Middle frontal gyrus (tissue), 1 donor: ENCODE measurements at regions not wholly inside any gene's neighbourhood (a gene's known extent, or its start where the extent isn't known, plus 50 kb on each side); places are given as distances from the start of the nearest gene placed in this dataset.

Experiments
- DNase-seq: peaks from one replicate; pipeline ENCODE4 v3.0.0-alpha.2; 2015; ENCODE audit warnings: low spot score; ENCODE audit errors: extremely low spot score

DNA sequence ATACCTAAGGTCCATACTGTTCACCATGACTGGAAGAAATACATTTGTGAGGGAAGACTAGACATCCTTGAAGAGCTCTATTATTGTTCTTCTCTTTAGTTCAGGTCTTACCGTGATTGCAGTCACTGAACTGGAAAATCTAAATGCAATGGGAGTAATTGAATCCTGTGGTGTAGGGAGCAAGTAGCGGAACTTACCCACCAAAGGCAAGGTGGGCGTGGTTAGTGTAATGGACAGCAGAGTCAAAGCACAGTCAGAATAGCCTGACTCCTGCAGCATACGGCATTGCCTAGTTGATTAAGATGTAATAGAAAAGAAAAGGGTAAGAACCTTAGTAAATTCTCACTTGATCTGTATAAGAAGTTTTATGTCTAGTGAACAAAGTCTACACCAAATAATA lies 679.7 kb upstream of the EPHA7 start:
- no peak for DNase-seq

DNA sequence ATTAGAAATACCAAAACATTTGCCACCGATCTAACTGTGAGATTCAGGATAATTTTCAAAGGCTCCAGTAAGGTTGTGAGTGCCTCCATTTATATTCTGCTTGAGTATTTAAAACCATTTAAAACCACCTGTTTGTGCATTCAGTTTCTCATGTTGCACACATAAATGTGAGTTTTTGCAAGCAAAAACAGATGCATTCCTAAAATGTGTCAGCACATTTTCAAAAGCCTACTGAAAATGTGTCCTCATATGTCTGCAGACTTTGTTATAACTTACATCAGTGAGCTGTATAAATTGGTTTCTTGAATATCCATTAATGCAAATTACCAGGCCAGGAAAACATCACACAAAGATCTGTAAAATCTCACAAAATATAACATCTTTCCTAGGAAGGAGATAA lies 676.6 kb upstream of the EPHA7 start:
- DNase-seq = no peak

DNA sequence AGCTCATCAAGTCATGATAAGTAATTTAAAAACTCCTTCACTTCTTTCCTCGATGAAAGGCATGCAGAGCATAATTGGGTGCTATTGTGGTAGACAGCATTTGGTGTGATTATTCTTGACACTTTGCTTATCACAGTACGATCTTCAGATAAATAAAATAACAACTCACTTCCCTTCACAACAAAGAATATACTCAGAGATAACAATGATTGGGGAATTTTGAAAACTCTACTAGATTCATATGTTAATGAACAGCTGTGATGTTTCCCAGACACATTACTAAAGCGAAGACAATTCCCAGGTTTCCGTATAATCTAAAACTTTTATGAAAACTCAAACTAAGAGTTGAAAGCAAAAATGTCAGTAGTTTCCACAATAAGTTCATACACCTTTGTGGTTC lies 670.6 kb upstream of the EPHA7 start:
- DNase-seq = no peak

DNA sequence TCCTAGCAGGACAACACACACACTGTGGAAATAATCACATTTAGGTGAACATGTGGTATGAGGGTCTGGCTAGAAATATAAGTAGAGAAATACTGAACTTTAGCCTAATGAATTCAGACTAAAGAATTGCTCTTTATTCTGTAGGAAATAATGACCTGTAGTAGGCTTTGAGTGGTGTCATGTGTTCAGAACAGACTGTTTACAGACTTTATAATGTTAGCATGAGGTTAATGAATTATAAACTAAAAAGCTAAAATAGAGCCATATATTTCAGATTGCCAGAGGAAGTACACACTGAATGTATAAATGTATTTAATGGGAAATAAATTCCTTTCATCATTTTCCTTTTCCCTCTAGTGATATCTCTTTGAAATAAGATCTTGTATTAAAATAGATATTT lies 669.5 kb upstream of the EPHA7 start:
- DNase-seq = no peak

DNA sequence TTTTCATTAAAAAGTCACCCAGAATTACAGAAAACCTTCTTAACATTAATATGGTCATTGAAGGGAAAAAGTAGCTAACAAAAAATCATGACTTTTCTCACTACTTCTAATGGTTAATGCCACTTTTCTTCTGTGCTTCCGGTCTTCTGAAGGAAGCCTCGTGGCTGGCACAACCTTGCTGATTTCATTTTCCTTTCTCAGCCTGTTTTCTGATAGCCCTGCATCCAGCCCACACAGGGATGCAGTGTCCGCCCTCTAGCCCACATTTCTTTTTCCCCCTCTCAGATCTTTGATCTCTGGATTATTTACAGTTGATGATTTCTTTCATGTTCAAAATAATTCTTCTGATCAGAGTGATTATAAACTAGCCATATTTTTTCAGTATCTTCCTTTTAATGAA lies 655.4 kb upstream of the EPHA7 start:
- no peak for DNase-seq

DNA sequence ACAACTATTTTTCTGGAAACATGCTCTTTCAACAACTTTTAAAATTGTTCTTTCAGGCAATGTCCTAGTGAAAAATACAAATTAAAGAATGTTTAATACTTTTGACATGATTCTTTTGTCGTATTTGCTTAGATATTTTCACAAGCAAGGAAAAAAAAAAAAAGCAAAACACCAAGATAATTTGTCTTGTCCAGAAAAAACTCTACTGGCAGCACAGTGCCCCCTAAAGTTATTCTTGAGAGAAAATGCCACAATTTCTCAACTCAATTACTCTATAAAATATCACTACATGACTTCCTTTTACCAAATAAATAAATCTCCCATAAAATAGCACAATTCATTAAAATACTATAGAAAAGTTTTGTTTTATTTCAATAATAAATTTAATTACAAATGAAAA lies 652.5 kb upstream of the EPHA7 start:
- no peak for DNase-seq

DNA sequence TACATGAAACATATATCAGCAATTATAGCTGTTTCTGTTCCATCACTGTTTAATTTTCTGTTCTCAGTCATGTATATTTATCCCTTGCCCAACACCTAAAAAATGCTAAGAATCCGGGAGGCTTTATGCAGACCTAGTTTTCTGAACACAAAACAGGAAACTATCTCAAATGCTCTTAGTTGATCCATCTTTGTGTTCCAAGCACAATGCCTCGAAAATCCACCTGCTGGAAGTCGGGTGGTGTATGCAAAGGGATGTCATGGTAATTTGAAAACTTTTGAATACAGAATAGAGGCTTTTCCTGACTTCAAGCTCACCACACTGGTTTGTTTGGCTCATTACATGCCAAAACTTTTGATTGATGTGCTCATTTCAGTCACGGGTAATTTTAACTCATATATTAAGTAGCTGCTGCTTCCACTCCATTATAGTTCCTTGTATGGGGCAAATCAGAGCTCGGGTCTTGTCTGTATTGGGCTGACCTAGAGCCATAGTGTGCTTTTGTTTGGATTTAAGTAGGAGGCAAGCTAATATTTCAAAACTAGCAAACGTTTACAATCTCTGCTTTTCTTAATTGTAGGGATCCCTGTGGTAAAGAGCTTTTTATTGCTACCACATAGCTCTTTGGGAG lies 646.5 kb upstream of the EPHA7 start:
- no peak for DNase-seq

DNA sequence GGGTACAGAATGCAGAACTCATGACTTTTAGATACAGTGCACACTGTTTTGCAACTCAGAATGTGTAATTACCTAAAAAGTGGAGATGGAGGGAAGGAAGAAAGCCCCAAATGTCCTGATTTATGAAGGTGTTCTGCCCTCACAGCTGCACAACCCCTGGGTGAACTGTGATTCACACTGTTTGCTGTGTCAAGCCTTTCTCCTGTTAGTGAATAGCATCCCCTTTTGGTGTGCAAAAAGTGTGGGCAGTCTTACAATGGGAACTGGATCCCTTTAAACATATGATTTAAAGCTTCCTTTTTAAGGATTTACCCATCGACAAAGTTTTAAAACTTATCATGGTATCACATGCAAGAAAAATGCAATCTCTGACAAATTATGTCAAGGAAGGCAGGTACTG lies 633.4 kb upstream of the EPHA7 start:
- DNase-seq = no peak

DNA sequence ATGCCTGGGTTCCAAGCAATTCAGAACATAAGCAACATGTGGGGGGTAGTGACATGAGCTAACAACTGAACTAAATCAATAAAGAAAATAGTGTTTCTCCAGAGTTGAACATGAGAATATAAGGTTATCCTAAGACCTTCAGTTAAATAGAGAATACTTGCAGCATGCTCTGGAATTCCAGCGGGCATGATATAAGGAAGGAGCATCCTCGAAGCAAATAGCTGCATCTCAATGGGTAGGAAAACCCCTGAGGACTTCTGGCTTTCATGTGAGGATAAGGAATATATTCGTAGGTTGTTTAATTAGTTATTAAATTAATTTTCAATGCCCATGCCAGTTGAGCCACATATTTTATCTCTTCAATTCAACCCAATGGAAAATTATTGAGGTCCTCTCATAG lies 631.2 kb upstream of the EPHA7 start:
- no peak for DNase-seq

DNA sequence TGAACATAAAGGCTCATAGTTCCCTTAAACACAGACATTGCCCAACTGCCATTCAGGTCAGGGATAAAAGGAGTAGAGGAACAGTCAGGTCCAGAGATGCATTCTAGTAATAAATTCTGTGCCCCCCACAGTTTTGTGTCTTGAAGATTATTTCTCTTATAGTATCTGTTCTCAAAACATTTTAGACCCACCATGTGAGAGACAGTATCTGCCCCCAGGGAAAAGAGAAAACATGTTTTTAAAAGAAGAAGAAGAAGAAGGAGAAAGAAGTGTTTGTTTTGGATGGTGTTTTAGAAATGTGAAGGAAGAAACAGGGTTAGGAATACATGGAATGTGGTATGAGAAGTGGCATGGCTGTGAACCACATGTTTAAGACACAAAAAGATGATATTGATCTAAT lies 629.6 kb upstream of the EPHA7 start:
- no peak for DNase-seq

DNA sequence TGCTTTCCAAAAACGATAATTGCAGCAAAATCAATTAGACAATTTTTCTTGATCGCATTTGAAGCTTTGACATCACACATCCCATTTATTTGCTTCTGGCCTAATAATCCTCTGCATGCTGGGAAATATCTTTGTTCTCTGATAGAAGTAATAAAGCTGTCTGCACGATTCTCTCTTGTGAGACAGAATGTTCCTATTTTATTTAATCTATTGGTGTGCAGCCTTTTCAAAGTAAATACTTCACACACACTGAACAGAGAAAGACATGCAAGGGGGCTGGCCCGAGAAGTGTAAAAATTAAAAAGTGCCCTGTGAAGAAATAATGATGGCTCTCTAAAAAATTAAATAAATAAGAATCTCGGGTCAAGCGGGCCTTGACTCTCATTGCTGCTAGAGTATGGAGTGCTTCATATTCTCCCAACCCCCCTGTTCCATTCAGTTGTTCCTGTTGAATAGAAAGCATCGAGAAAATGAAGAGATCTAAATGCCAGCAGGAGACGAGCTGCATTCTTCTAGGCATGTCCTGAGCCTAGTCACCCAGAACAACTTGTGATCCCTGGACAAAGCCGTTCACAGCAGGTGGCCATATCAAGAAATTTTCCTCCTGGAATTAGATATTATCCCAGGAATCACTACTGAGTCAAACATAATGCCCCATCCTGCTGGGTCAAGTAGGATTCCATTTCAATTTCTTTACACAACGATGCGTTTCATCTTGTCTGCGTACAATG lies 625.9 kb upstream of the EPHA7 start:
- no peak for DNase-seq

DNA sequence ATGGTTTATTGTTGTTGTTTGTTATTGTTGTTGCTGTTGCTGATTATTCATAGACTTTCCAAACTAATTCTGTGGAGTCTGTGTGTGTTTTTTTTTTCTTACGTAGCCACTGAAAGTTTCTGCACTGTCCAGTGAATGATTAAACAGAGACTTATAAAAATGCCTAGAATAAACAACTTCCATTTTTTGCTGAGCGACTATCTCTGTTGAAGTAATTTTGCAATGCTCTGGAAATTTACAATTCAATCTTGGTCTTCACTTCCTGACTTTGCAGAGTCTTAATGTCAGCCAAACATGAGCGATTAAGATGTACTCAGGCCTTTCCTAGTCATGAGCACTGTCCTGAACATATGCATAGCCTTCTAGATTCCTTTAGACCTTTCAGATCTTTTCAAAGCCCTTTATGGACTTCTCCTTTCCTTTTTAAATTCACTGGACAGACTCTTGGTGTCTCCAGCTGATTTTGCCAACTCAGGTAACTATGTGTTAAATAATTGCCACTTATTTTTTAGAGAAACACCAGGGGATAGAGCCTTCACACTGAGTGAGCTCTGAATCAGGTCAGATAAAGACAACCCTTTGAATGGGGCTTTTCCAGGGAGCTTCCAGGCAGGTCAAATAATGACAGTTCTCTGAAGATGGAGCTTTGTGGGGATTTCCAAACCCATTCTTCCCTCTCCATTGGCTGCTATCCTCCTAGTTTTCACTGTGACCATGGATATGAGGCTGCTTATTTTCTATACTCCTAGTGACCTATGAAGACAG lies 622.8 kb upstream of the EPHA7 start:
- no peak for DNase-seq

DNA sequence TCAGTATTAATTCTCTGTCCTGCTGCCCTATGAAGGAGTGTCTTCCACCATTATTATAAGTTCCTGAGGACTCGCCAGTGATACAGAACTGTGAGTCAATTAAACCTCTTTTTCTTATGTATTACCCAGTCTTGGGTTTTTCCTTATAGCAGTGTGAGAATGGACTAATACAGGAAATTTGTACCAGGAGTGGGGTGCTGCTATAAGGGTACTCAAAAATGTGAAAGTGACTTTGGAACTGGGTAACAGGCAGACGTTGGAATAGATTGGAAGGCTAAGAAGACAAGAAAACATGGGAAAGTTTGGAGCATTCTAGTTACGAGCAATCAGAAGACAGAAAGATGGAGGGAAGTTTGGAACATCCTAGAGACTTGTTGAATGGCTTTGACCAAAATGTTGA lies 616.7 kb upstream of the EPHA7 start:
- no peak for DNase-seq

DNA sequence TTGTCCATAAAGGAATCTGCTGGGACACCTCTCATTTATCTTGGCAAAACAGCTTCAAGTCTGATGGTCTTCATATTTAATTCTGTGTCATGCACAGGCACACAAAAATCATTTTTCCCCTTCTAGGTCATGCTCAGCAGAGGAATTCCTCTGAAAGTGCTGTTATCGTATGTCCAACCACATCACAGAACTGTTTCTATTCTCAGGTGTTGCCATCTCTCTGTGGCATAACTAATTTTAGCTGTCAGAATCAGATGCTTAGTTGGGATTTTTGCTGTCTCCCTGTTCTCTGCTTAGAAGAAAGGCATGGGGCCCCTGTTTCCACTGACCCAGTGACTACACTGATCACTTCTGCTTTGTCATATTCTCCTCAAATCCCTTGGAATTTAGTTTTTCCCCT lies 608.0 kb upstream of the EPHA7 start:
- DNase-seq = no peak

DNA sequence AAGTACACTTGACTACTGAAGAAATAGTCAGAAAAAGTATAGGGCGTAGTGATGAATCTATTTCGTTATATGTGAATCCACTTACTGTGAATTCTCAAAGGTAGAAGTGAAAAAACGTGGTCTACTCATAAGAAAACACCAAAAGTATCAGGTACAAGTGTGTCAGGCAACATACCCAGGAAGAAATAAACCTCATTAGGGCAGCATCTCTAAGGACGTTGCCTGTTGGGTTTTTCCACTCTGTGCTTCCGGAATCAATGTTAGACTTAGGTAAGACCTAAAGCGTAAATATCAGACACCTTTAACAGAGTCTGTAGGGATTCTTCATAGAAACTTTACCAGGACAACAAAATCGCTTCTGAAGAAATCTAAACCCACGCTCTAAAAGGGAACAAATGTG lies 607.2 kb upstream of the EPHA7 start:
- DNase-seq = no peak

DNA sequence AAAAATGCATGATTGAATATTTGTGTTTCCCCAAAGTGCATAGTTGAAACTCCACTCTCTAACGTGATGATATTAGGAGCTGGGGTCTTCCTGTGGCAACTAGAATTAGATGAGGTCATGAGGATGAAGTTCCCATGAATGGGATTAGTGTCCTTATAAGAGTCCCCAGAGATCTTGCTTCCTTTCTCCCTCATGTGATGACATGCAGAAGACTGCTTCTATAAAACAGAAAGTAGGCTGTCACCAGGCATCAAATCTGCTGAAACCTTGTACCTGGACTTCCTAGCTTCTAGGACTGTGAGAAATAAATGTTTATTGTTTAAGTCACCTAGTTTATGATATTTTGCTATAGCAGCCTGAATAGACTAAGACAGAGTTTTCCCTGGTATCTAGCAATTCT lies 586.5 kb upstream of the EPHA7 start:
- DNase-seq = no peak

DNA sequence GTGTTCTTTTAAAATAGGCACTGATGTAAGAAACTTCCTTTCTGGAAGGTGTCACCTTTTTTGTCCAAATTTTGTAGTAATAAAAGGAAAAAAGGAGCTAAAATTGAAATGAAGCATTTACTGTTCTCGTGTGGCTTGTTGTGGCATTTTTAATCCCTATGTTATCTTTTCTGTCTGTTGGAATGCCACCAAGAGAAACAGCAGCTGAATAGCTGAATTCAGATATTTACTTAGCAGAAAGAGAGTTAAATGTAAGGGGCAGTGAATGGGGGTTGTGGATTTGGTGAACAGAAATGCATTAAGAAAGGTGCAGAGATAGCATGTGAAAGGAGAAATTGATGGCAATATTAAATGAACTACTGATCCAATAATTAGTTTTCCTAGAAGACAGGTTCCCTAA lies 573.6 kb upstream of the EPHA7 start:
- DNase-seq = no peak

DNA sequence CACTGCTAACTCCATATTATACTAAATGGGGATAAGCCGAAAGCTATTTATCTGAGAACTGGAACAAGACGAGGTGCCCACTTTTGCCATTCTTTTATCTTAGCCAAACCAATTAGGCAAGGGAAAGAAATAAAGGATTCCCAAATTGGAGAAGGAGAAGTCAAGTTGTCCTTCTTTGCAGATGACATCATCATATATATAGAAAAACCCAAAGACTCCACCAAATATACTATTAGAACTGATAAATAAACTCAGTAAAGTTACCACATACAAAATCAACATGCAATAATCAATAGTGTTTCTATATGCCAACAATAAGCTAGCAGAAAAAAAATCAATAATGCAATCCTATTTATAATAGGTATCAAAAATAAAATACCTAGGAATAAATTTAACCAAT lies 570.3 kb upstream of the EPHA7 start:
- no peak for DNase-seq

DNA sequence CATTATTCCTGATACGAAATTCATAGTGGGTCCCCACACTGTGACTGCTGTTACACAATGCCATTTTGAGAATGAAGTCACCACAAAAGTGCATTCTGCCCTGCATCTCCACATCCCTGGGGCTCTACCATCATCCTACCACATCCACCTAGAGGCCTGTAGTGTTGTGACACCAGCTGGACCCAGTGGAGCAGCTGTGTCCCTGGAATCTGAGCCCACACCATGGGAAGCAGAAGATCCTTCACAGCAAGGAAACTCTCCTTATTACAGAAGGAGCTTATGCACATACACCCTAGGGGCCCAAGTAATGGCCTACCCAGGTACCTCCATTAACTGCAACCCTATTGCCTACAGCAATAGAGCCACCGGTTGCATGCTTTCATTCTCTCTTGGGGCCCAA lies 566.6 kb upstream of the EPHA7 start:
- no peak for DNase-seq

DNA sequence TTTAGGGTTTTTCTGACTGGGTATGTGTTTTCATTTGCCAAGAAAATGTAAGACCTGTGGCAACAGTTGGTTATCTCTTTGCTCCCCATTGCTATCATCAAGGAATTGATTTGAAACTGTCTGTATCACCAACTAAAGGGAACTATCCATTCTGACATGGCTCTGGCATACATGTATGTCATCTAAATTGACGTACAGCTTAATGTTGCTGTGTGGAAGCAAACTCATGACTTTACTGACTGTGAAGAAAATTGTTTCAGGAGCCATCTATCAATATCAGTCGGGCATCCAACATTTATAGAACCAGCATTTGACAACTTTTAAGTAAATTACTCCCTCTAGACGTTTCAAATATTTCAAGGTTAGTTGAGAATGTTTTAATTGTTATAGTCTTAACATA lies 555.8 kb upstream of the EPHA7 start:
- no peak for DNase-seq

DNA sequence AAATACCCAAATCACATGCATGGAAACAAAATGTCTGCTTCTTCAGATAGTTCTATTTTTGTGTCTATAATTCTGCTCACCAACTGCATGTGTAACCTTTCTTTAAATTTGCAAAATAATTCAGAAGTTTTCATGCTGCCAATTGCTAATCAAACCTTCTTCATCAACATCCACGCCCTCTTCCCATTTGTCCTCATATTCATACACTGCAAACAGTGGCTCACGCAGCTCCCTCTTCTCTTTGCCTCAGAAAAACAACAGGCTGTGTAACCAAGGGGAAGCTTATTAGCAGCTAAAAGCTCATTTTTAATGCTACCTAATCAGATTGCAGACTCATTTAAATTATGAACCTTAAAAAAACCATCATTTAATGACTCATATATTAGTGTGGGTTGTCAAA lies 555.0 kb upstream of the EPHA7 start:
- no peak for DNase-seq

DNA sequence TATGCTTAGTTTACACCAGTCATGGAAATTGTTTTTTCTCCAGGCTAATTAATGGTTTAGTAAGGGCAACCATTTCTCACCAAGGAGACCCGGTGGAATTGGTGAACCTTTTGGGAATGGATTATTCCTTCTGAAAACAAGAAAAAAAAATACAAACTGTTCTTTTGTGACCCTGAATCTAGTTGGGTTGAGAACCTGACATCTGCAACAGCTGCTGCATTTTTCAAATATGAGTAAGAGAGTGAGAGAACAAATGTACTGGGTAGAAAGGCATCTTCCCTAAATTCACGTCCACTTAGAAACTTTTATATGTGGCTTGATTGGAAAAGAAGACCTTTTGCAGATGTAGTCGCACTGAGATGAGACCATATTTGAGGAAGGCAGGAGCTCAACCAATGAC lies 553.4 kb upstream of the EPHA7 start:
- no peak for DNase-seq

DNA sequence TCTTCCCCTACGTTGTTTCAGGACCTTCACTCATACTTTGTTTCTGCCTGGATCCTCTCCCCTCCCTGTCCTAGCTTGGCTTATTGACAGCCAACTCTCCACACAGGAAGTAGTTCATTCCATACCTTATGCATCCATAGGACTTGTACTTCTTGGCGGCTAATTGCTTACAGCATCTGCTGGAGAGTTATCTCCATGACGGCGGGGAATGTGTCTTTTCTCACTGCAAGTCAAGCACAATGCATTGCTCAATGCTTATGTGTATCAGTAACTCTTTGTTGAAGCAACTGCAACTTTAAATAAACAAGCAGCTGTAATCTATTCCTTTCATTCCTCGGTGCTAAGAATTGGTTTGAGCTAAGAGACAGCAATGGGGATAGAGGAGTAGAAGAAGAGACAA lies 551.3 kb upstream of the EPHA7 start:
- DNase-seq = no peak
